ENCODE measurements at regions not wholly inside any gene's neighbourhood (a gene's known extent, or its start where the extent isn't known, plus 50 kb on each side); places are given as distances from the start of the nearest gene placed in this dataset.

DNA sequence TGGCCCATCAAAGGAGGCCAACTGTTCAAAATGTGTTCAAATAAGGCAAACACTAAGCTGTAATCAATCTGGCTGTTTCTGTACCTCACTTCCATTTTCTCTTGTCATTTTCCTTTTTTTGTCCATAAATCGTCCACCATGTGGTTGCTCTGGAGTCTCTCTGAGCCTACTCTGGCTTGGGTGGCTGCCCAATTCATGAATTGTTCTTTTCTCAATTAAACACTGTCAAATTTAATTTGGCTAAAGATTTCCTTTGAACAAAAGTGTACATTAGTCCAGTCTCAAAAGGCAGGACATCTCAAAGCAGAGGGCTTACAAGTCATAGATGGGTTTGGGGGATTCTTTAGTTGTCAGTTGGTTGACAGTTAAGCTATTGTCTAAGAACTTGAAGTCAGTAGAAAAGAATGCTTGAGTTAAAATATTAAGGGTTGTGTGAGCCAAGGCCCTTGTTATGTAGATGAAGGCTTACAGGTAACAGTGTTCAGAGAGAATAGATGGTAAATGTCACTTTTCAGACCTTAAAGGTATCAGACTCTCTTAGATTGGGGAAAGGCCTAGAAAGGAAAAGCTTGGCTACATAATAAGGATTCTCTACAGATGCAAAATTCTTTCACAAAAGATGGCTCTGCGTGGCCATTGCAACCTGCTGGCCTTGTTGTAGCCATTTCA lies 831.2 kb upstream of the CDH2 start:
- DNase-seq, result no peak

DNA sequence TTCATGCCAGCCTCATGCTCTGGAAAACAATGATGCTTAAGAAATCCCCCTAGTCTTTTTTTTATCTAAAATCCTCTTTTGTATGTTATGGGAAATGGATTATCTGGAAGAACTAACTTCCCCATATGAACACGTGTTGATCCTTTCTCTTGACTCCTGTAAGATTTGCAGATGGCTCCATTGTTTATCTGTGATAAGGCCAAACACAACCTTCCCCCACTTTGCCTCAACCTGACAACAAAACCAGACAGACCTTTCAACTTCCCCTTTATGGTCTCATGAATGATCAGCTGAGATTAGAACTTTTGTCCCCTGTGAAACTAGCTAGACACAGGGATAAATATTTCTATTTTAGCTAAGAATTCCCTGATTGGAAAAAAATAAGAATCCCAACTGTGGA lies 828.0 kb upstream of the CDH2 start:
- DNase-seq, result peak; percentile 93

DNA sequence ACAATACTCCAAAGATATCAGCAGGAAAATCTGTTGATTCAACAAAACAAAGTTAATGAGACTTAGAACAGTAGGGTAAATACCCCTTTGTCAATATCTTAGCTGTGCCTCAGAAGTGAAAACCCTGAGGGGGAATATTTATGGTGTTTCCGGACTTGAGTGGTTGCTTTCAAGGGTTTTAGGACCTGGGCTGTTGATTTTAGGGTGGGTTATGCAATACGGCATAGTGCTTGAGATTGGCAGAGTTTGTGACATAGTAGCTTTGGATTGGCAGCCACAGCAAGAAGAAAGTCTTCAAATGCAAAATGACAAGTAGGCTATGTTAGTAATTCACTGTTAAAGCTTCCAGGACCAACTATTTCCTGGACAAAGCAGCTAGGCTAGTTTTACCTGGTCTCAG lies 826.3 kb upstream of the CDH2 start:
- no peak for DNase-seq

DNA sequence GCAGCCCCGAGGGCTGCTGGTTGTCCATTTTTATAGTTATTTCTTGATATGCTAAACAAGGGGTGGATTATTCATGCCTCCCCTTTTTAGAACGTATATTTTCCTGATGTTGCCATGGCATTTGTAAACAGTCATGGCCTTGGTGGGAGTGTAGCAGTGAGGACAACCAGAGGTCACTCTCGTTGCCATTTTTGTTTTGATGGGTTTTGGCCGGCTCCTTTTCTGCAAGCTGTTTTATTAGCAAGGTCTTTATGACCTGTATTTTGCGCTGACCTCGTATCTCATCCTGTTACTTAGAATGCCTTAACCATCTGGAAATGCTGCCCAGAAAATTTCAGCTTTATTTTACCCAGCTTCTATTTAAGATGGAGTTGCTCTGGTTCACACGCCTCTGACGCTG lies 825.8 kb upstream of the CDH2 start:
- DNase-seq, result no peak

DNA sequence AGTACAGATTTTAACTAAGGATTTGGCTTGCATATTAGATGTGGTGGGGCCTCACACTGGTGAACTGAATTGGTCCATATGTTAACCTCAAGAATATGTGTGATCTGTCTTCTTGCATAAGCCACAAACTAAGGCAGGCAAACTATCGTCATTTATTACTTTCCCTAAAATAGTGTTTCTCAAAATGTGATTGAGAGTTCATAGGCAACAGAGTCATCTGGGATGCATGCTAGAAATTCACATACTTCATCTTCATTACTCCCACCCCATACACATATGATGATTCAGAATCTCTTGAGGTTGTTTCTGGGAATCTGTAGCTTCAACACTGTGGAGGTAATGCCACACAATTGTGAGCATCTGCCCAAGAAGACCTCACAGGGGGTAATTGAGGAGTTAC lies 822.8 kb upstream of the CDH2 start:
- DNase-seq, result no peak

DNA sequence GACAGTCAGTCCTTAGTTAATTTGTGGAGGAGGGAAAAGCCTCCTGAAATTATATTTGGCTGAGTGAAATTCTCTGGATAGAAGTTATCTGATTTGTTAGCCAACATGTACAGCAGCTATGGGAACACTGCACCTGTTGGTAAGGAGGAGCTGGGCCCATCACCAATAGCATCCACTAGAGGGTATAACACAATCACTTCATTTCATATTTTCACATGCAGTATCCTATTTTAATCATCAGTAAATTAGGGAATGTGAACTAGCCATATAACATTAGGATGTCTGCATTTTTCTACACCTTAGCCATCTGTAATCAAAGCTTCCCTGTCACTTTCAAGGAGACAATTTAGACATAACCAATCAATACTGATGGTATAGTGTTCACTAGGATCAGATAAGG lies 818.4 kb upstream of the CDH2 start:
- DNase-seq, result no peak

DNA sequence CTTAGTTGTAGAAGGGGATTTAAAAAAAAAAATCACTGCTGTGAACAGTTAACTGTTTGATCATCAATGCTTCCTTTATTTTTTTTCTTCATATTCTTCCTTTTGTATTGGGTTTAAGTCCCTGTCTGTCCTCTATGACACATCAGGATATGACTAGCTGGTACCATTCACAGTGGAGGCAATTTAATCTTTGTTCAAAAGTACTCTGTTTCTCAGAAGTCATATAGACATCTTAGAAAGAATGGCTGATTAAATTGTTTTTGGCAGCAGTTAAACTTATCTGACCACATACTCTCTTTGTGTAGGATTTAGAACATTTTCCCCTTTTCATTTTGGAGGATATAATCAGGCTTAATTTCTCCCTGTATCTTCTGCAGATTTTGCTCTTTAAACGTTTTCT lies 807.8 kb upstream of the CDH2 start:
- peak; percentile 33 for DNase-seq

DNA sequence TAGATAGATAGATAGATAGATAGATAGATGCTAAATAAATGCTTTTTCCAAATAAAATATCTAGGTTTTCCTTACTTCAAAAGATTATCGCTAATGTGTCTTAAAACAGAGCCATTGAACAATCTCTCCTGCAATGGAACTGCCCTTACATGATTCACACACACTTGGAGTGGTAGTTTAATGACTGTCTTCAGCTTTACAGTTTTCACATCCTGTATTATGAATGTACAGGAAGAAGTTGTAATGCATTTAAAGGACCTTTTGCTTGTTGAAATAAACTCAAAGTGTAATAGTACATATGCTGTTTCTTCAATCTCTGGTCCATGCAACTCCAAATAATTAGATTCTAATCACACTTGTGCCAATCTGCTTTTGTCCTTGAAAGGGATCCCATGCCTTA lies 797.6 kb upstream of the CDH2 start:
- no peak for DNase-seq

DNA sequence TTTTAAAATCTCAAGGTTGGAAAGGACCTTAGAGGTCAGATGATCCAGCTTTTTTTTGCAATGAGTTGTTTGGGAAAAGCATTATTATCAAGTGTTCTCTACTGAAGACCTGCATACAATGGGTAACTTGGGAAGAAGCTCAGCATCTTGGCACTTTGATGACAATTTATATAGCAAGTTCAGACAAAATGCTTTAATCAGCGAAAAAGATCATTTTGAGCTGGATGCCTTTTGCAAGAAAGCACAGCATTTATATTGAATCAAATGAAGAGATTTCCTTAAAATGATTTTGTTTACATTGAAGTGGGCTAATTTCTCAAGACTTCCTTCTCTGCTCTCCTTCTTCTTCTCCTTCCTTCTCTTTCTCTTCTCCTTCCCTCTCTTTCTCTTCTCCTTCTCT lies 796.4 kb upstream of the CDH2 start:
- no peak for DNase-seq

DNA sequence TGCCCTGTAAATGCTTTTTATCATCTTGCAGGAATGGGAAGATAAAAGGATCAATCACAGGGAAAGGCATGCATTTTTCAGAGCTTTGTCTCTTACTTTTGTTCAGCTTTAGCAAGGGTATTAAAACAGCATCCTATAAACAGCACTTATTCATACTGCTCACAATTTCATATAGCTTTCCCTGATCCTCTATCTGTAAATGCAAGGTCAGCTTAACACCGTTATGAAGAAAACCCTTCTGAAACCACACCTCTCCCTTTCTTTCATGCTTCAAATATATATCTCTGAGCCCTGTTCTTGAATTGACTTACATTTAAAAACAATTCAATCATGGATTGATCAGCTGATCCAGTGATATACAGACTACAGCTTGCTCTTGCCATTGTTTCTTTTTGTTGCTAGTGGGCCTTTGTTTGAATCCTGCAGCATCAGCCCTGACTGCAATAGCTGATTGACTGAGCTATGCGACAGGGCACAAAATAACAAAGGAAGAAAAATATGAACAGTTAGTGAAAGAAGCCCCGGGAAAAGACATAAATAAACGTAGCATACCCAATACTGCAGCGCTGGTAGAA lies 795.5 kb upstream of the CDH2 start:
- no peak for DNase-seq

DNA sequence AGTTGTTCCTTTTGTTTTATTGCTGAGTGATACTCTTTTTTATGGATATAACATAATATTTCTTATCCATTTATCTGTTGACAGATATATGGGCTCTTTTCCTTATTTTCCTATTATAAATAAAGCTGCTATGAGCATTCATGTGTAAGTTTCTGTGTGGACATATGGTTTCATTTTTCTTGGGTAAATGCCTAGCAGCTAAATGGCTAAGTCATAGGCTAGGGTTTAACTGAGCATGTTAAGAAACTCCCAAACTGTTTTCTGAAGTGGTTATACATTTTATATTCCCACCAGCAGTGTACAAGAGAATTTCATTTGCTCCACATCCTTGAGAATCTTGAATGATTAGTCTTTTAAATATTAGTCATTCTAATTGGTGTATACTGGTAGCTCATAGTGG lies 786.6 kb upstream of the CDH2 start:
- DNase-seq, result no peak

DNA sequence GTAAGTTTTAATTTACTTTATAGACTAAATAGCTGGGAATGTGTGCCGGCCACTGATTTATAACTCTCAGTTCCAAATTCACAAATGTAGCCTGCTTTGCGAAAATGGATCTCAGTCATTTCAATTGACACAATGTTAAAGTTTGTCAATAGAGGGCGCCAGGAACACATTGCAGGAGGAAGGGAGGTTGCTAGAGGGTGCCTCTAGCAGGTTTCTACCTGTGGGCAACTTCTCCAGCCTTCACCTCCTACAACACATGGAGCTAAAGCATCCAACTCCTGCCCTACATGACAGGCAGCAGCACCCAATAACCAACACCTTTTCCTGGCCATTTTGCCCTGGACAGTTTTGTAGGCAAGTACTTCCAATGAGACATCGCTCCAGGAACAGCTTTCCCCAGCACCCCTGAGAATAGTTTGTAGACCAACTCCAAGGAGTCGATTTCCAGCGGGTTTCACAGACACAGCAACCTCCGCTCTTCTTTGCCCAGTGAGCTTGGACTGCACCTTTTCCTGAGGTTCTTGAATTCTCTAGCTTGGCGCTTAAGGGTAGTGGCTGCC lies 784.8 kb upstream of the CDH2 start:
- peak; percentile 72 for DNase-seq

DNA sequence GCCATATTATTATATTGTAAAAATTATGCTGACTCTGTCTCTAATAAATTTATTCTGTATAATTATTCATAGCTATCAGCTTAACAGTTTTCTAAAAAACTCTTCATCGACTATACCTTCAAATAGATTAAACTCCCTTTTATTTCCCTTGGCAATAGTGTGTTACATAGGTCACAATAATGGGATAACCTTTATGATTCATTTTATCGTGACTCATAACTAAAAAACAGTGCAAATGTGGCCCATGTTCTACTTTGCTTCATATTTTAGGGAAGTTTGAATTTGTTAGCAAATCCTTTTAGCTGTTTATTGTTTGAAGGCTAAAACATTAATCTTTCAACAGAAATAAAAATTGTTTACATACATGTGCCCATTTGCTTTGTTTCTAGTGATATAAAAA lies 783.2 kb upstream of the CDH2 start:
- no peak for DNase-seq

DNA sequence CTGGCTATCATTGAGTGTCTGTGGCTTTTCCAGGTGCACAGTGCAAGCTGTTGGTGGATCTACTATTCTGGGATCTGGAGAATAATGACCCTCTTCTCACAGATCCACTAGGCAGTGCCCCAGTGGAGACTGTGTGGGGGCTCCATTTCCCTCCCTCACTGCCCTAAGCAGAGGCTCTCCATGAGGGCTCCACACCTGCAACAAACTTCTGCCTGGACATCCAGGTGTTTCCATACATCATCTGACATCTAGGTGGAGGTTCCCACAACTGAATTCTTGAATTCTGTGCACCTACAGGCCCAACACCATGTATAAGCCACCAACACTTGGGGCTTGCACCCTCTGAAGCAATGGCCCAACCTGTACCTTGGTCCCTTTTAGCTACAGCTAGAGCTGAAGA lies 775.4 kb upstream of the CDH2 start:
- DNase-seq, result no peak

DNA sequence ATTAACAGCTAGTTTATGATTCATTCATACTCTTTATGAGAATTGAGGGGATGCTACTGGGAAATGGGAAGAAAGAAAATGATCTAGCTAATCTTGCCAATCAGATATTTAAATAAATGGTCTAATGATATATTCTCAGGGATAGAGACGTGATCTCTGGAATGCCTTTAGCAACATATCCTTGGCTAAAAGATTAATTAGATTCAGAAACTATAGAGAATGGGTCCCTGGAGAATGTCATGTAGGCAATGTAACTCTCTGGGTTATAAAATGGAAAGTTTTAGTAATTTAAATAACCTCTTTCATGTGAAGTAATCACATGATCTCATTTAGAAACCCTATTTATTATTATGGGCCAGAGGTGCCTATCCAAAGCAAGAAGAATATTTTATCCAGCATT lies 771.0 kb upstream of the CDH2 start:
- no peak for DNase-seq

DNA sequence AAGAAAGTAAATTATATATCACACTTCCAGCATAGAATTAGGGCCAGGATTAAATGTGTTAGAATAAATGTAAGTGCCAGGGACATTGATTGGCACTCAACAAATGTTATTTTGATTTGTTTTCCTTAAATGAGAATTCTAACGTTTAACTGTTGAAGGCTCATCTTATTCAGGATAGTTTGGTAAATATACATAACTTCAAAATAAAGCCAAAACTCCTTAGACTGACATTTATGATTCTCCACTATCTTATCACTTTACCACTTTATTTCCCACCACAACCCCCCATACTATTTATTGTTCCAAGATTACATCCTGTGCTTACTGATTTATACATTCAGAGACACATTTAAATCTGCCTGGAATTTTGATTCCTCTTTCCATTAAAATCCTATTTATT lies 769.5 kb upstream of the CDH2 start:
- DNase-seq, result no peak

DNA sequence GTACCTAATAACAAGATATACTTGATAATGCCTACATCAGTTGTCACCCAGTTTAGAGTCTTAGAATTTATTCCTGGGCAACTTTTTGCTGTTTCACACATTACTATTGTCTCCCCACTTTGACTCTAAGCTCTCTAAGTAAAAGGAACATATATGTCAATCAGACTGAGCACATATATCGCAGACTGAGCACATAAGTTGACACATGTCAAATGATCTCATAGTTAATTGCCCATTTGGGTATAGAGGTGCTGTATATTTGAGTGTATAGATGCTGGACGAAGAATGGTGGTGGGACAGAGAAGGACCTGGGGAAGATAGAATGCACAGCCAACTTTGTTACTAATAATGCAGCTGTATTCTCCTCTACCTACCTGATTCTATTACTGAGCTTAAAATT lies 746.0 kb upstream of the CDH2 start:
- DNase-seq, result no peak

DNA sequence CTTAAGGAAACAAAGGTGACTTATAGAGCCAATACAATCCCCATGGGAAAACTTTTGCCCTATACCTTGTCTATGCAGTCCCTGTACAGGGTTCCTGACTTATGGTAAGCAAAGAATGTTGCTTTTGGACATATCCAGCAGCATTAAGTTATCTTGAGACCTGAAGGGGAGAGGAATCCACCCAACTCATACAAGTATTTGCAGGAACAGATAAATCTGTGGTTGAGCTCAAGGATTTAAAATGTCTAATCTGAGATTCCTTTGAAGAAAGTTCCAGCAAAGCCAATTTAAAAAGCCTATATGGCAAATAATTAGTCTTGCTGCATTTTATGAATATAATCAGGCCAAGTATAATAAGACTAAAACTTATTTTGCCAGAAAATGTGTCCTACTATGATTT lies 739.5 kb upstream of the CDH2 start:
- no peak for DNase-seq

DNA sequence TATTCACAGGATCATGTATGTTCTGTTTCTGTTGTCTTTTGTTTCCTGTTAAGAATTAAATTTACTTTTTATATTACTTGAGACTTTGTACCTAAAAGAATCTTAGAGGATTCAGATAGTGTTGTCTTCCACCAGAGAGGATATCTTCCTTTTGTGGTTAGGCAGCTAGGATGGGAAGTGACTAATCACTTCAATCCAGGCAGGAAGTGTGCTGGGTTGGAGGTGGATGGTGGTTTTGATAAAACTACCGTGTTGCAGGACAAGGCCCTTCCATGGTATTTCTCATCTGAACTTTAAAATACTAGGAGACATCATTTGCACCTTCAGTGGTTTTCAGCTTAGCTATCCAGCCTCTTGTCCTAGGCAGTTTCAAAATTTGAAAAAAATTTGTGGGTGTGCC lies 728.6 kb upstream of the CDH2 start:
- peak; percentile 72 for DNase-seq

DNA sequence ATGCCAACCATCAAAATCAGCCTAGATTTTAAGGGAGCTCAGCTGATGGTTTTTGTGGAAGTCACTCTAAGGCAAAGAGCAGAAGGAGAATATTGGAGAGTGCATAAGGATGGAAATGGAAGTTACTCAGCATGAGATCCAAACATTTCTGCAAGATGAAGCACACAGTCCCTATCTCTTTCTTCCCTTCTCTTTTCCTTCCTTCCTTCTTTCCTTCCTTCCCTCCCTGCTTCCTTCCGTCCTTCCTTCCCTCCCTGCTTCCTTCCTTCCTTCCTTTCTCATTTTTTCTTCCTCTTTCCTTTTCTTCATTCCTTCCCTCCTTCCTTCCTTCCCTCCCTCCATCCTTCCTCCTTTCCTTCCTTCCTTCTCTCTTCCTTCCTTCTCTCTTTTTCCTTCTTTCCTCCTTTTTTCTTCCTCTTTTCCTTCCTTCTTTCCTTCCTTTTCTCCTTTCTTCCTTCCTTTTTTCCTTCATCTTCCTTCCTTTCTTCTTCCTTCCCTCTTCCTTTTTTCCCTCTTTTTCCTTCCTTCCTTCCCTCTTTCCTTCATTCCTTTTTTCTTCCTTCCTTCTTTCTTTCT lies 727.9 kb upstream of the CDH2 start:
- DNase-seq, result no peak

DNA sequence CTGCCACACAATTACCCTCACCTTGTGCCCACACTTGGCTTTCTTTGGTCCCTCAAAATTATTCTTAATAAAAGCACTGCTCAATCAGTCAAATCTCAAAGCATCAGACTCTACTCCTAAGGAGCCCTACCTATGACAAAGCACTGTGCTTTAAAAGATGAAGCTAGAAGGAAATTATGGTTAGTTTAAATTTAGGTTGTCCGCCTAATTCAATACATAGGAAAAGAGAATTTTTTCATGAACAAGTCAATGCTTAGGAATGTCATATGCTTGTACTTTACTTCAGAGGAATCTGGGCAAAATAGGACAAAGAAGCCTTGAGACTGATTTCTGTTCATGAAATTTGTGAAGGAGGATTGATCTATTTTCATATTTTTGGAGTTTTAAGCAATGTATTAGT lies 726.4 kb upstream of the CDH2 start:
- DNase-seq, result no peak

DNA sequence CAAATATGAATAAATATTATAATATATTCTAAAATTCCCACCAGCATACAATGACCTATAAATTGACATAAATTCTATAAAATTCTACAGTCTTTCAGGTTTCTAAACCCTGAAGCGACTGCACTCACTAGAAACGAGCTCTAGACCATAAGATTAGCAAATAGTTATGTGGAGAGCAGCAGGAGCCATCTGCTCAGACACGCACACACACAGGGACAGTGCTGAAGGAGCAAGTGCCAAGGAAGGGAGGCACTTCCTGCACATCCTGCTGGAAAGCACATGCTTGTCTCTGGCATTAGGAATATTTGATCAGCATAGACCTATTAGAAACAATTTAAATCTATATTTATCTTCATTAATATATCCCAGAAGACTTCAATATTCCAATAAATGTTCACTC lies 713.9 kb upstream of the CDH2 start:
- DNase-seq, result no peak

DNA sequence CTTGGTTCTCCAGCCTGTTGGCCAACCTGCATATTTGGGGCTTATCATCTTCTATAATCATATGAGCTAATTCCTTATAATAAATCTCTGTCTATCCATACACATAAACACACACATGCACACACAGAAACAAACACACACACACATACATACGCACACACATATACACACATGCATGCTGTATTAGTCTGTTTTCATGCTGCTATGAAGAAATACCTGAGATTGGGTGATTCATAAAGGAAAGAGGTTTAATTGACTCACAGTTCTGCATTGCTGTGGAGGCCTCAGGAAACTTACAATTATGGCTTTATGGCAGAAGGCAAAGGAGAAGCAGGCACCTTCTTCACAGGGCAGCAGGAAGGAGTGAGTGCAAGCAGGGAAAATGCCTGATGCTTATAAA lies 707.4 kb upstream of the CDH2 start:
- DNase-seq, result no peak

DNA sequence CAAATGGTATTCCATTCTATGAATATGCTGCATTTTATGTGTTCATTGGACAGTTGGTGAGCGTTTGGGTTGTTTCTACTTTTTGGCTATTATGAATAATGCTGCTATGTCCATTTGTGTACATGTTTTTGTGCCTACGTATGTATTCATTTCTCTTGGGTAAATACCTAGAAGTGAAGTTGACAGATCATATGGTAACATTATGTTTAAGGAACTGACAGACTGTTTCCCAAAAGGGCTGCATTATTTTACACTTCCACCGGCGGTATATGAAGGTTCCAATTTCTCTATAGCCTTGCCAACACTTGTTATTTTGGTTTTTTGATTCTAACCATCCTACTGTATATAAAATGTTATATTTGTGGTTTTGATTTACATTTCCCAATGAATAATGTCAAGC lies 703.9 kb upstream of the CDH2 start:
- DNase-seq, result no peak

DNA sequence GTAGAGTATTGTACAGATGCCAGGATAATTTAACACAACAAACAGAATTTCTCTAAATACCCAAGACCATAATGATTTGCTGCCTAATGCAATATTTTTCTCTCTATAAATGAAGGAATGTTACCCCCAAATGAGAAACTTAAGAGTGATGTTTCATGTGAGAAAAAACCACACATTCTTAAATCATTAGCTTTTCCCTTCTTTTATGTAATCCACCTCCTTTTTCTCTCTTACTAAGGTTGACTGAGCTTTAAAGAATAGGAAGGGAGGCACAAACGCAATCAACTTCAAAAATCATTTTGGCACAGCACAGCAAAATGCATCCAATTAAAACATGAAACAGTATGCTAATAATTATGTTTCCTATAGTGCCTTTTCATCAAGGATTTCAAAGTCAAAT lies 698.1 kb upstream of the CDH2 start:
- no peak for DNase-seq

Data from OCI-M1 (cell line).